HG03045 (cell line): ENCODE measurements at regions not wholly inside any gene's neighbourhood (a gene's known extent, or its start where the extent isn't known, plus 50 kb on each side); places are given as distances from the start of the nearest gene placed in this dataset.

Source experiments
- ATAC-seq: cut with Tn5 transposase; IDR thresholded peaks from one replicate; pipeline ENCODE4 v1.9.1; 2021; ENCODE audit warnings: mild to moderate bottlenecking, moderate library complexity; ENCODE audit not compliant: unreplicated experiment

- no peak for ATAC-seq
Observed at GRCh38 chr1:224564454-224565084, 51.5 kb upstream of the CNIH3 start.

GRCh38 chr1:224565186-224565585 lies 50.9 kb upstream of the CNIH3 start:
- ATAC-seq: no peak

GRCh38 chr1:224565611-224566406 lies 50.3 kb upstream of the CNIH3 start:
- ATAC-seq: no peak
